HG02938 (cell line): ENCODE measurements at regions not wholly inside any gene's neighbourhood (a gene's known extent, or its start where the extent isn't known, plus 50 kb on each side); places are given as distances from the start of the nearest gene placed in this dataset.

Experiments used
- ATAC-seq: cut with Tn5 transposase; IDR thresholded peaks from one replicate; pipeline ENCODE4 v1.9.1; 2021; ENCODE audit warnings: mild to moderate bottlenecking, moderate library complexity; ENCODE audit not compliant: unreplicated experiment

GRCh38 chr15:36498916-36499315 lies 80.5 kb upstream of the CDIN1 start:
- no peak for ATAC-seq

GRCh38 chr15:36499412-36500389 lies 79.7 kb upstream of the CDIN1 start:
- no peak for ATAC-seq

GRCh38 chr15:36501063-36501678 lies 78.3 kb upstream of the CDIN1 start:
- ATAC-seq, result peak; percentile 88

GRCh38 chr15:36502509-36502908 lies 76.9 kb upstream of the CDIN1 start:
- no peak for ATAC-seq

- ATAC-seq, result no peak
Measured at GRCh38 chr15:36506733-36507356, 72.6 kb upstream of the CDIN1 start.

- no peak for ATAC-seq
Measured at GRCh38 chr15:36507458-36507857, 72.0 kb upstream of the CDIN1 start.

- ATAC-seq, result no peak
Measured at GRCh38 chr15:36511594-36511993, 67.8 kb upstream of the CDIN1 start.

GRCh38 chr15:36517758-36518157 lies 61.7 kb upstream of the CDIN1 start:
- ATAC-seq, result no peak

GRCh38 chr15:36519067-36519466 lies 60.4 kb upstream of the CDIN1 start:
- no peak for ATAC-seq

GRCh38 chr15:36525430-36525829 lies 54.0 kb upstream of the CDIN1 start:
- no peak for ATAC-seq

- no peak for ATAC-seq
Measured at GRCh38 chr15:36527235-36528162, 51.9 kb upstream of the CDIN1 start.

- peak; percentile 54 for ATAC-seq
Measured at GRCh38 chr15:36529296-36530011, 50.0 kb upstream of the CDIN1 start.
